ENCODE measurements at regions not wholly inside any gene's neighbourhood (a gene's known extent, or its start where the extent isn't known, plus 50 kb on each side); places are given as distances from the start of the nearest gene placed in this dataset.

DNA sequence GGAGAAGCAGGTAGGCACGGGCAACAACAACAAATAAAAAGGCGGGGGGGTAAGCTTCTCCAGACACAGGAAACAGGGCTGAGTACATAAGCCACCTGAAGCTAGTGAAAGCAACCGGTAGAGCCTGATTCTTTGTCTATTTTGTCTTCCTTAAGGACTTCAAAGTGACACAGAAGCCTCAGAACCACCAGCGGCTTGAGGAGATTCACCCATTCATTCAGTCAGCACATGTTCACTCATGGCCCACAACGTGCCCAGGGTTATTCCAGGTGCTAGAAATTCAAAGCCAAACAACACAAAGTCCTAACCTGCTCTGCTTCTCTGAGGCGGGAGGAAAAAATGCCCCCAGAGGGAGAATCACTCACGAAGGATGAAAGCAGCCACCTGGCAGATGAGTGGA lies 69.3 kb upstream of the C7orf33 start:
- Histone ChIP-seq H3K9ac (no peak overlapping the region), H3K4me2 (no peak overlapping the region), H3K79me2 (ENCODE audit: low read depth) (no peaks in the 10 kb centered on the region), H3K9me3 (ENCODE audit: low read depth) (no peaks in the 10 kb centered on the region), H3K27me3 (no peaks in the 10 kb centered on the region), H3K27ac (no peak overlapping the region), H3K4me3 (no peak overlapping the region), H3K36me3 (no peaks in the 10 kb centered on the region), H3K4me1 (no peaks in the 10 kb centered on the region), H2AFZ (replicated peaks) (no peak overlapping the region), H4K20me1 (ENCODE audit: low read depth) (no peaks in the 10 kb centered on the region), H3F3A (ENCODE audit: low read depth) (no peaks in the 10 kb centered on the region)
- H3K4me3 Mint-ChIP-seq, result no peak overlapping the region
- peaks cover 13% of the 10 kb centered on the region for H3K4me1 Mint-ChIP-seq
- H3K36me3 Mint-ChIP-seq, result no peaks in the 10 kb centered on the region
- TF ChIP-seq EZH2 (IDR thresholded peaks at IDR 0.05) (no peak), EZH2phosphoT487 (IDR thresholded peaks at IDR 0.05) (no peak)
- TF ChIP-seq, protein P1, sequence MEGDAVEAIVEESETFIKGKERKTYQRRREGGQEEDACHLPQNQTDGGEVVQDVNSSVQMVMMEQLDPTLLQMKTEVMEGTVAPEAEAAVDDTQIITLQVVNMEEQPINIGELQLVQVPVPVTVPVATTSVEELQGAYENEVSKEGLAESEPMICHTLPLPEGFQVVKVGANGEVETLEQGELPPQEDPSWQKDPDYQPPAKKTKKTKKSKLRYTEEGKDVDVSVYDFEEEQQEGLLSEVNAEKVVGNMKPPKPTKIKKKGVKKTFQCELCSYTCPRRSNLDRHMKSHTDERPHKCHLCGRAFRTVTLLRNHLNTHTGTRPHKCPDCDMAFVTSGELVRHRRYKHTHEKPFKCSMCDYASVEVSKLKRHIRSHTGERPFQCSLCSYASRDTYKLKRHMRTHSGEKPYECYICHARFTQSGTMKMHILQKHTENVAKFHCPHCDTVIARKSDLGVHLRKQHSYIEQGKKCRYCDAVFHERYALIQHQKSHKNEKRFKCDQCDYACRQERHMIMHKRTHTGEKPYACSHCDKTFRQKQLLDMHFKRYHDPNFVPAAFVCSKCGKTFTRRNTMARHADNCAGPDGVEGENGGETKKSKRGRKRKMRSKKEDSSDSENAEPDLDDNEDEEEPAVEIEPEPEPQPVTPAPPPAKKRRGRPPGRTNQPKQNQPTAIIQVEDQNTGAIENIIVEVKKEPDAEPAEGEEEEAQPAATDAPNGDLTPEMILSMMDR (IDR thresholded peaks at IDR 0.05), result no peak
- DNase-seq (ENCODE audit: low spot score), result no peak
- no peak overlapping the region for H3K27ac Mint-ChIP-seq
- peaks cover 6% of the 10 kb centered on the region for H3K27me3 Mint-ChIP-seq (ENCODE audit: insufficient read depth, low read depth)
- H3K9me3 Mint-ChIP-seq, result no peaks in the 10 kb centered on the region

DNA sequence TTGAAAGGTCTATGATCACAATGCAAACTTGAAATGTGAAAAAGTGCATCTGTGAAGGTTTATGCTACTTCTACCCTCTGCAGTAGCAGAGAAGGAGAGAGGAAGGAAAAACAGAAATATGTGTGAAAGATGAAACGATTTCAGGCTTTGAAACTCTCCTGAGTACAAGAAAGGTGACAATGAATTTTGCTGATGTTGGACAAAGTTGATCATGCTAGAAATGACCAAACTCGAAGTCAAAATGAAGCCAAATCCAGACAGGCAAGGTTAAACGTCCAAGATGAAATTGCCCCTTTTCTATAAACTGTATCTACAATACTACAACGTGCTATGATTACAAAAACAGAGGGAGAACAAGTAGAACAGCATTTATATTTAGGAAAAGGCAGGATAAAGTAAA lies 67.0 kb upstream of the C7orf33 start:
- TF ChIP-seq, protein P1 (IDR thresholded peaks at IDR 0.05), result no peak
- TF ChIP-seq EZH2 (IDR thresholded peaks at IDR 0.05) (no peak), EZH2phosphoT487 (IDR thresholded peaks at IDR 0.05) (no peak)
- Histone ChIP-seq H3K4me2 (no peak overlapping the region), H3F3A (ENCODE audit: low read depth) (no peaks in the 10 kb centered on the region)

DNA sequence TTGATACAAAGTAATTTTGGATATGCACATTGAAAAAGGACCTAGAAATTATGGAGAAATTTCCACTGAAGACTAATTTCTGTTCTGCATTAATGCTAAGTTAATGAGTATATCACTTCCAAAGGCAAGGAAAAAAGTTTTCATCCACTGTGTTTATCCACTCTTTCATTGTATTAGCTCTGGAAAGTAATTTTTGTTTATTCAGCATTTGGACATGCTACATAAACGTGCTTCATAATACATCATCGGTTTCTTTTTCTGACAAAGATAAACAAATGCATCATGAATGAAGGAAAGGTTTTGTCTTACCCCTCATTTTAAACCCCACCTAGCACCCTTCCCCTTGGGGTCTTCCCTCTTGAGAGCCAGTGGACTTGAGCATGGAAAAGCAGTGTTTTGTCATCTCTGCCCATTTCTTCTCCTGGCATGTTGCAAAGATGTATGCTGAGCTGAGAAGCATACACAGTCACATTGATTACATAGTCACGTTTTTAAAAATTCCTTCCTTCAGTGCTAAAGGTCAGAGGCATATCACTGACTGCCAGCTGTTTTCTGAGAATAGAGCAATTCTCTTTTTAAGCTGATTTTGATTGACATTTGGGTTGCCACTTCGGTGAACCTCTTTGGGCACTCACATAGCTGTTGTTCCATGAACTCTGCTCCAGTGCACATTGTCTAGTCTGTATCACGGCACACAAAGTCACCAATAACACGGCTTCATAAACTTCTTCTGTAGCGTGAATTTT lies 65.9 kb upstream of the C7orf33 start:
- no peak overlapping the region for H3K4me3 Mint-ChIP-seq
- no peak for DNase-seq (ENCODE audit: low spot score)
- peaks cover 20% of the 10 kb centered on the region for H3K4me1 Mint-ChIP-seq
- no peak for TF ChIP-seq EZH2phosphoT487 (IDR thresholded peaks at IDR 0.05)
- Histone ChIP-seq H3K4me2 (no peak overlapping the region), H3K36me3 (no peaks in the 10 kb centered on the region), H3K9ac (no peak overlapping the region), H3K4me3 (no peak overlapping the region), H3K79me2 (ENCODE audit: low read depth) (no peaks in the 10 kb centered on the region), H3F3A (ENCODE audit: low read depth) (no peaks in the 10 kb centered on the region), H3K4me1 (no peaks in the 10 kb centered on the region), H2AFZ (replicated peaks) (no peak overlapping the region), H3K27me3 (no peaks in the 10 kb centered on the region), H3K27ac (no peak overlapping the region), H4K20me1 (ENCODE audit: low read depth) (no peaks in the 10 kb centered on the region), H3K9me3 (ENCODE audit: low read depth) (no peaks in the 10 kb centered on the region)
- H3K36me3 Mint-ChIP-seq, result no peaks in the 10 kb centered on the region
- H3K27ac Mint-ChIP-seq, result no peak overlapping the region
- H3K27me3 Mint-ChIP-seq (ENCODE audit: insufficient read depth, low read depth), result peaks cover 9% of the 10 kb centered on the region
- peaks cover 2% of the 10 kb centered on the region for H3K9me3 Mint-ChIP-seq

More for the DNA sequence above, 67.0 kb upstream of the C7orf33 start:
- H2AFZ ChIP-seq (replicated peaks), result no peak overlapping the region
- Mint-ChIP-seq H3K27ac (no peak overlapping the region), H3K36me3 (no peaks in the 10 kb centered on the region), H3K4me1 (peaks cover 16% of the 10 kb centered on the region), H3K9me3 (peaks cover 2% of the 10 kb centered on the region), H3K27me3 (ENCODE audit: insufficient read depth, low read depth) (peaks cover 9% of the 10 kb centered on the region), H3K4me3 (no peak overlapping the region)
- H3K9ac ChIP-seq, result no peak overlapping the region
- H3K9me3 ChIP-seq (ENCODE audit: low read depth), result no peaks in the 10 kb centered on the region
- H3K4me3 ChIP-seq, result no peak overlapping the region
- H3K27me3 ChIP-seq, result no peaks in the 10 kb centered on the region
- H3K79me2 ChIP-seq (ENCODE audit: low read depth), result no peaks in the 10 kb centered on the region
- no peak for DNase-seq (ENCODE audit: low spot score)
- no peaks in the 10 kb centered on the region for H3K4me1 ChIP-seq
- H3K36me3 ChIP-seq, result no peaks in the 10 kb centered on the region
- H3K27ac ChIP-seq, result no peak overlapping the region
- H4K20me1 ChIP-seq (ENCODE audit: low read depth), result no peaks in the 10 kb centered on the region

DNA sequence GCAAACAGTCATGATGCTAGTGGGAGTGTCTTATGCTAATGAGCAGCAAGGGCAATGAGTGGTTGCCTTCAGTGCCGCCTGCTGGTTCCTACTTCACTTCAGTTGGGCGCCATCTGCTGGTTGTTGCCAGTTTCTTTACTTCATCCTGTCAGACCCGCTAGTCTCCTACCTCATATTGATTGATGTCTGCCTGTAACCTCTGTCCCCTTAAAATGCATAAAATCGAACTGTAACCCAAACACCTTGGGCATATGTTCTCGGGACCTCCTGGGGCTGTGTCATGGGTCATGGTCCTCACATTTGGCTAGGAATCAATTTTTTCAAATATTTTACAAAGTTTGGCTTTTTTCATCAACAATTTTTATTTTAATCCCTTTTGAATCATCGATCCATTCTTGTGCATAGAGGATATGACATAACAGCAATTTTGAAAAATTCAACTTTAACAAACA lies 62.8 kb upstream of the C7orf33 start:
- Histone ChIP-seq H3K4me2 (no peak overlapping the region), H2AFZ (replicated peaks) (no peak overlapping the region), H3K4me1 (no peaks in the 10 kb centered on the region), H3K9me3 (ENCODE audit: low read depth) (no peaks in the 10 kb centered on the region), H3K79me2 (ENCODE audit: low read depth) (no peaks in the 10 kb centered on the region), H3K4me3 (no peak overlapping the region), H3K36me3 (no peaks in the 10 kb centered on the region), H4K20me1 (ENCODE audit: low read depth) (no peaks in the 10 kb centered on the region), H3K27me3 (no peaks in the 10 kb centered on the region), H3K27ac (no peak overlapping the region), H3F3A (ENCODE audit: low read depth) (no peaks in the 10 kb centered on the region), H3K9ac (no peak overlapping the region)
- peaks cover 2% of the 10 kb centered on the region for H3K9me3 Mint-ChIP-seq
- H3K4me3 Mint-ChIP-seq, result no peak overlapping the region
- DNase-seq (ENCODE audit: low spot score), result peak; percentile 72
- H3K27ac Mint-ChIP-seq, result no peak overlapping the region
- peaks cover 9% of the 10 kb centered on the region for H3K27me3 Mint-ChIP-seq (ENCODE audit: insufficient read depth, low read depth)
- H3K4me1 Mint-ChIP-seq, result peaks cover 17% of the 10 kb centered on the region
- H3K36me3 Mint-ChIP-seq, result no peaks in the 10 kb centered on the region
- TF ChIP-seq EZH2 (IDR thresholded peaks at IDR 0.05) (no peak), EZH2phosphoT487 (IDR thresholded peaks at IDR 0.05) (no peak)
- TF ChIP-seq, protein P1 (IDR thresholded peaks at IDR 0.05), result peak; percentile 60
